G401.6 (cell line): ENCODE measurements at regions not wholly inside any gene's neighbourhood (a gene's known extent, or its start where the extent isn't known, plus 50 kb on each side); places are given as distances from the start of the nearest gene placed in this dataset.
"Not testable (repeated sequence)": the region's sequence is repeated elsewhere in the genome, so short reads cannot be mapped to it uniquely, and the experiment has no call there.

Experiments
- FAIRE-seq: peaks from 2 replicates; lab custom pipeline; 2012; peaks lifted over from hg19 to GRCh38; lab: Jason Lieb, UNC

GRCh38 chr13:64758521-64759244 is 2471.5 kb downstream of the PCDH9 start:
- FAIRE-seq: no peak

GRCh38 chr13:64756621-64757020 is 2473.5 kb downstream of the PCDH9 start:
- no peak for FAIRE-seq

DNA sequence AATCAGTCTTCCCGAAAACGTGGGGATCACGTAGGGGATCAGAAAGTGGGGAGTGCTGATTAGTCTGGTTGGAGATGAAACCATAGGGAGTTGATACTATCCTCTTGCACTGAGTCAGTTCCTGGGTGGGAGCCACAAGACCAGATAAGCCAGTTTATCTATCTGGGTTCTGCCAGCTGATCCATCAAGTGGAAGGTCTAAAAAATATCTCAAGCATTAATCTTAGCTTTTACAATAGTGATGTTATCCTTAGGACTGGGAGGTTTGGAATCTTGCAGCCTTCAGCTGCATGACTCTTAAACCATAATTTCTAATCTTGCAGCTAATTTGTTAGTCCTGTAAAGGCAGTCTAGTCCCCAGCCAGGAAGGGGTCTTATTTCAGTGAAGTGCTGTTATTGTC is 2474.2 kb downstream of the PCDH9 start:
- FAIRE-seq: no peak

GRCh38 chr13:64753233-64754000 is 2476.7 kb downstream of the PCDH9 start:
- no peak for FAIRE-seq

DNA sequence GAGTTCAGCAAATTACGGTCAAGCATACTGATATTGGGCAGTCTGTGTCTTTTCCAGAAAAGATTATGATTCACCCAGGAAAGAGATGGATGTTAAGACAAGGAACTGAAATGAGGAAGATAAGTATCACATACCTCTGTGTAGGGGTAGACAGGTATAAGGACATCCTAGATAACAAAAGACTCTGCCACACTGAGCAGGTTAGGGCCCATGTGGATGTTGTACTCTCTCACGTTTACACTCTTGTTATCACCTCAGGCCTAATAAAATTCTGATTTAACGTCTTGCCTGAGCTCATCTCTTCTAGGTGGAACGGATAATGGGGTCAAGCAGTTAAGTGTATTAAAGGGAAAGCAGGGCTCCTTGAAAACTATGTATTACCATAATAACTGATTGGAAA is 2480.8 kb downstream of the PCDH9 start:
- FAIRE-seq: no peak

GRCh38 chr13:64746845-64747244 is 2483.3 kb downstream of the PCDH9 start:
- no peak for FAIRE-seq

DNA sequence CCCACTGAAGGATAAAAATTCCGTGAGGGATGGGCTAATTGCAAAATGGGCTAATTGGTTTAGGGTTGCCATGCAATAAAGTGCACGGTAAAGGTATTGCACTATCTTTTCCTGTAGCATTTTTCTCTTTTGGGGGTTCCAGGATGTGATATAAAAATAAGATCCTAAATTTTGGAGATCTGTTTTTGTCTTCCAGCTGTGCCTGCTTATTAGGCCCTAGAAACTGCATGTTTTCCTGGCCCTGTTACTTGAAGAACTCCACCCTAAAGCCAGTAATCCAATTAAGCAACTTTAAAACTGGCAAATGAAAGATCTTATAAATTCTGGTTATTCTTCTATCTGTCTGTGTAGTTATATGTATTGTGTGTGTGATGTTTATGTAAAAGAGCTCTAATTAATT is 2489.6 kb downstream of the PCDH9 start:
- no peak for FAIRE-seq

DNA sequence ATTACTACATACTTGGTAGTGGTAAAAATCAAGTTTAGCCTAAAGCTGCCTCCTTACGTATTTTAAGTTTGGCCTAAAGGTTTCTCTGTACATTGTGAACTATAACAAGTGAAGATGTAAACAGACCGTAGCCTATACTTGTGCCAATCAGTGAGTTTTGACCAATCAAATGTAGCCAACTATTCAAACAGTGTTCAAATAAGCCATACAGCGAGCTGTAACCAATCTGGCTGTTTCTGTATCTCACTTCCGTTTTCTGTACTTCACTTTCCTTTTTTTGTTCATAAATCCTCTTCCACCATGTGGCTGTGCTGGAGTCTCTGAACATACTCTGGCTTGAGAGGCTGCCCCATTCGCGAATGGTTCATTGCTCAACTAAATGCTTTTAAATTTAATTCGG is 2504.6 kb downstream of the PCDH9 start:
- FAIRE-seq: no peak

DNA sequence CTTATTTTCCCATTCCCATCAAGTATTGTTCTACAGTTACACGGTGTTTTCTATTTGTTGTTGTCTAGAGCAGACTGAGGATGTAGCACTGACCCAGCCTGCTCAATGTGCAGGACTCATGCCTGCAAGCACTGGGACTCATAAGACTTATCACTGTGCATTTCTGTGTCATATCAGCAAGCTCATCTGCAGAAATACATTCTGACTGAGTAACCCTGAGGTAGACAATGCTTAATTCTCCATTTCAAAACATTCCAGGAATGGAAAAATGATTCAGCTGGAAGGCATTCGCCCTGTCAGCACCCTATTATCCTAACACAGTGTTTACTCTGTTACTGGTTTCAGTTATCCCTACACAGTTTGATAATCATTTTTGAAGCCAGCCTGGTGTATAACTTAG is 2506.4 kb downstream of the PCDH9 start:
- FAIRE-seq: no peak

GRCh38 chr13:64718116-64718515 is 2512.0 kb downstream of the PCDH9 start:
- FAIRE-seq: no peak

DNA sequence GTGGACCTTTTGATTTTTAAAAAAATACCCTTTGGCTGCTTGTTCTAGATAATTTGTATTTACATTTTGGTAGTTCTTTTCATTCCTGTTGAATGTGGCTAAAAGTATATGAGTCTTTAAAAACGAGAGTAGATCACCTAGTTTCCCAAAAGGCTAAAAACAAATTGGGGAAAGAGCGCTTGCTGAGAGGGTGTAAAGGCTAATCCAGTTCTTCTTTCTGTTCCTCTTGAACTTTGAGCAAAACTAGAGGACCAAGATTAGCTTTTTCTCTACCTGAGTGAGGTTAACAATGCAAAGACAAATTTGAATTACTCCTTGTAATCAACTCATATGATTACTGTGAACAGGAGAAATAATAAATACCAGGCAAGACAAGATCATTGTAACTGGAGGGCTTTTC is 2513.2 kb downstream of the PCDH9 start:
- FAIRE-seq: no peak

DNA sequence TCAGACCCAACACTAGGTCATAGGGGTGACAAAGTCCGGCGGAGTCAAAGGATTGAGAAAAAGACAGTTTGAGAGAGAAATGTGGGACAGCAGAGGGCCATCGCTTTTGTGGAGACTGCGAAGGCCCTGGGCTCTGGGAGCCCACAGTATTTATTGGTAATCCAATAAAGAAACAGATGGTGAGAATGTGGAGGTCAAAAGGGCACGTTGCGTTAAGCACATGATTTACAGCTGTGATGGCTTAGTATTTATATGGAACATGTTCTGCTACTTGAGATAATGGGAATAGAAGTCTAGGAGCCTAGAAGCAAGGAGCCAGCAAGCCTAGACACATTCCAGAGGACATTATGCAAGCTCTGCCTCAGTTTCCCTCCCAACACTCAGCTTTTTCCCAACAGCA is 2521.1 kb downstream of the PCDH9 start:
- no peak for FAIRE-seq

- no peak for FAIRE-seq
Observed at GRCh38 chr13:64704121-64704649, 2526.0 kb downstream of the PCDH9 start.

GRCh38 chr13:64697226-64697625 is 2532.9 kb downstream of the PCDH9 start:
- FAIRE-seq: no peak

DNA sequence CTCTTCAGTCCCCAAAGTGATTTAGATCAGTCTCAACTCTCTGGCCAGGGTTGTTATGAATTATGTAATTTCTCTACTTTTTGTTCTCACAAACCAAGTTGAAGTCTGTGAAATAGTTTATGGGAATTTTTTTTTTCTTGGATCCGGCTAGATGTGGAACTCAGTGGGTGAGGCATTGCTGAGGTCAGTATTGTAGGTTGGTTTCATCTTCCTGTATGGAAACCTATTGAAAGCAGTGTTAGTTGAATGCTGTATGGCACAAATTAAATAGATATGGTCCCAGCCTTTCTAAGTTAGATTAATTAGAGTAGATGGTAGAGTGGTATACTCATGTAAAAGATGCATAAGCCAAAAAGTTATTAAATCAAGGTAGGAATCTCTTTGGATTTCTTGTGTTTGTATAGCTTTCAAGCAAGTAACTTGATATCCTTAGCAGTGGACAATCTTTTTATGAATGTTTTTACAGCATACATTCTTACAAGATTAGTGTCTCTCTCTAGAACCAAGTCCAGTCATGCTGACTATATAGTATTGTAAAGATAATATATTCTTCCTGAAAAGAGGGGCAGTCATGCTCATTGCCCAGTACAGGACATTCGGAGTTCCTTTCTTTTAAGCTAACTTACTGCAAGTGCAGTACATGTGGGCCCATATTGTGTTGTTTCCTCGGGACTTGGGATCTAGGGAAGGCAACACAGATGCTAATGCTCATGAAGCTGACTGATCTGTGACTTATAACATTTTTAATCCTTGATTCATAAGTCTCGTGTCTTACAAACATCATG is 2541.1 kb downstream of the PCDH9 start:
- no peak for FAIRE-seq

- FAIRE-seq: not testable (repeated sequence)
Observed at GRCh38 chr13:64686536-64686935, 2543.6 kb downstream of the PCDH9 start.

DNA sequence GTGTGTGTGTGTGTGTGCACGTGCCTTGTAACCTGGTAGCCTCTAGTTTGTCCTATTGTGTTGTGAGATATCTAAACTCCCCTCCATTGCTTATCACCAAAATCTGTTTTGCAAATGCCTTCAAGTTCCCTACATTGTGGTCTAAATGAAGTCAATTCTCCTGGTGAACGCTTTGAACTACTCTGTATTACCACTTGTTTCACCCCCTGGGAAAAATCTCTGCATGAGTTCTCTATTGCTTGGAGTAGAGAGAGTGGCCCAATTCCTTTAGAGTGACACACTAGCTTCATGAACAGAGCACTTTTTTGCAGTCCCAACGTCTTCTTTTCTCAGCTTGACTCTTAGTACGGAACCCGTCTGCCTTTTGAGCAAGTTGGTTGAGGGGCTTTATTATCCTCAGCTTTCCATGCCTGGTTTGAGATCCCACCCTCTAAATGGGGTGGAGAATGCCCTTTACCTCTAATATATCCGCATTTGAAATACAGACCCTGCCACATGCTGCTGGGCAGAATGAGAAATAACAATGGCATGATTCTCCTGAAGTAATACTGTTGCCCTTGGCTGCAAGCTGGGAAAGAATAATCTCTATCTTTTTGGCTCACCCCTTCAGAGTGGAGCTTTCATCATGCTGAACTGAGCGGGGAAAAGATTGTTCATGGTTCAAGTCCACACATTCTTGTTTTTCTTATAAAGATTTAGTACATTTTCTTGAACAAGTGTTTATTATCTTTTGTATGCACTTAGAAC is 2545.3 kb downstream of the PCDH9 start:
- FAIRE-seq: no peak

GRCh38 chr13:64684108-64684507 is 2546.0 kb downstream of the PCDH9 start:
- no peak for FAIRE-seq

- no peak for FAIRE-seq
Observed at GRCh38 chr13:64680739-64681138, 2549.4 kb downstream of the PCDH9 start.

DNA sequence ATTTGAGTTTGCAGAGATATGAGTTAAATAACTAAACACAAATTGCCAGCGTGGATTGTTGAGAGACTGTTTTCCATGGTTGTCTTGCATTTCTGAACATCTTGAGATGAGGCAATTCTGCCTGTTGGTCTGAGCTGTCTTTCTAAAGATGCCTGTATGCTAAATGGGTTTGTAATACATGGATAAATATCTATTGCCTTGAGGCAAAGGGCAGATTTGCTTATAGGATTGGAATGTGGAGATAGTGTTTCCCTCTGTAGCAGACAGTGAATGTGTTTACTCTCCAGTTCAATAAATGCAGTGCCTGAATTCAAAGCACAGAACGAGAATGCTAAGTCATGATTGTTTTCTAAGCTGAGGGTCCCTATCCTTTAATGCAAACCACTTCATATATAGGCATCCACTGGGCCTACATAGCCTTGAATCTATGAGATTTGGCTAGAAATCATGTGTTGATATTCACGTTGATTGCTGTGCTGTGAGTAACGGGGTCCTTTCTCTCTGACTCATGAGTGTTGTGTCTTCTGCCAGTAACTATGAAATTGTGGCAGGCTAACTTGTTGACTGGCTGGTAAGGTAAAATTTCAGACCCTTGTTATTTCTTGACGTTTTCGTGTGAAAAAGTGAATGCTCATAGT is 2554.8 kb downstream of the PCDH9 start:
- FAIRE-seq: no peak

- no peak for FAIRE-seq
Observed at GRCh38 chr13:64674126-64674525, 2556.0 kb downstream of the PCDH9 start.

- no peak for FAIRE-seq
Observed at GRCh38 chr13:64672751-64673150, 2557.4 kb downstream of the PCDH9 start.
